HK-2 (cell line): ENCODE measurements at regions not wholly inside any gene's neighbourhood (a gene's known extent, or its start where the extent isn't known, plus 50 kb on each side); places are given as distances from the start of the nearest gene placed in this dataset.
"Not testable (repeated sequence)": the region's sequence is repeated elsewhere in the genome, so short reads cannot be mapped to it uniquely, and the experiment has no call there.

Experiments
- DNase-seq: peaks from one replicate; pipeline ENCODE4 v3.0.0-alpha.2; 2018; ENCODE audit not compliant: unreplicated experiment

DNA sequence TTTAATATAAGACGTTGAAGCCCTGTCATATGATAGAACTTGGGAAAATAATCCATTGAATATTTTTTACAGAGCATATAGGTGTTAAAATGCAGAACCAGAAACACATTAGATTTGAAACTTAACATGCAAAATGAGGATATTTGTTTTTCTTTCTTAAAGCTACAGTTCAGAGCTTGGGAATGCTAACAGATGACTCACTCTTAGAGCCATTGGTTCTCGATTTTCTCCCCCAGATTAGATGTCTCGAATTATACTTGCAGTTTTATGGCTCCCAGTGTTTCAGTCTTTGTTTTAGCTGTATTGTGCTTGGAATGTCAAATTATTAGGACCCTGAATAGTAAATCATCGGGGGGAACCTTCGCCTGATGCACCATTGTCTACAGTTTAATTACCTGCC, 575.7 kb upstream of the ZP4 start:
- DNase-seq = no peak

DNA sequence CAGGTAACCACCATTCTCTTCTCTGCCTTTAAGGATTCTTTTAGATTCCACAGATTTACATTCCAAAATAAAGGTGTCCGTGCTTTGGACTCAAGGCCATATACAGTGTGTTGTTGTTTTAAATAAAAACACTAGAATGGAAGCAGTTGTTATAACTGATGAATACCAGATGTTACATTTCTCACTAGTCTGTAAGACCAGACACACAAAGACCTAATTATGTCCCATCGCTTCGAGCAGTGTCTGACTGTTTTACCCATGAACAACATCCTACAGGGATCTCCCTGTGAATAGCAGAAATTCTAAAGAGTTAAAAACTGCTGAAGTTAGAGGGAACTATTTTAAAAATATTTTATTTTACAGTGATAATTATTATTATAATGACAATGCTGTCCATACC, 574.7 kb upstream of the ZP4 start:
- DNase-seq = no peak

DNA sequence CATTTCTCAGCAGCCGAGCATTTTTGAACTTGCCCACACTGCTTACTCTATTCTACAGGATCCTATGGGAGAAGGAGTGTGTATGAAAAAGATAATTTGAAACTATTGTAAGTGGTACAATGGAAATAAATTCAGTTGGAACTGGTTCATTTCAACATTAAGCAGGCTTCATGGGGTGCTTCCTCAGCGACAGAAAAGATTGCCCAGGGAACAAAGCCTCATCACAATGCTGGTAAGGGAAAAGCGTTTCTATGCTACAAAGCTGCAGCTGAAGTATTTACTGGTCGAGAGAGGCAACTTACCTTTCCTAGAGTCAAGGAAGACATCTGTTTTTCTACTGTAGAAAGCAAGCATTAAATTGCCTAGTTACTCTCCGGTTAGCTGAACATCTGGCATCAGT, 568.2 kb upstream of the ZP4 start:
- no peak for DNase-seq

DNA sequence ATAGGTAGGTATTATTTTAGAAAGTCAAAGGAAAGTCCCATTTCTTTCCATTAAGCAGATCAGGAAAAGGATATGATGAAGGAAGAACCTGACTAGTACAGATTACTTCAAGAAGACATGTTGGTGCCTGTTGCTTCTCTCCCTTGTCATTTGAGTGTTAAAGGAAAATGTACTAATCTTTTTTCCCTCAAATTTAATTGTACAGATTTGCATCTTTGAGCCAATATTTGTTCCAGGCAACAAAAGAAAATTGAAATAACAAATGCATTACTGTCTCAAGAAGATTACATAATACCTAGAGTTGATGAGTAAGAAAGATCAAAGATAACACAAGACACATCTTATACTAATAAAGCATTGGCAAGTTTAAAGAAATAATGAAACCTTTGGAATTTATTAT, 566.9 kb upstream of the ZP4 start:
- no peak for DNase-seq

DNA sequence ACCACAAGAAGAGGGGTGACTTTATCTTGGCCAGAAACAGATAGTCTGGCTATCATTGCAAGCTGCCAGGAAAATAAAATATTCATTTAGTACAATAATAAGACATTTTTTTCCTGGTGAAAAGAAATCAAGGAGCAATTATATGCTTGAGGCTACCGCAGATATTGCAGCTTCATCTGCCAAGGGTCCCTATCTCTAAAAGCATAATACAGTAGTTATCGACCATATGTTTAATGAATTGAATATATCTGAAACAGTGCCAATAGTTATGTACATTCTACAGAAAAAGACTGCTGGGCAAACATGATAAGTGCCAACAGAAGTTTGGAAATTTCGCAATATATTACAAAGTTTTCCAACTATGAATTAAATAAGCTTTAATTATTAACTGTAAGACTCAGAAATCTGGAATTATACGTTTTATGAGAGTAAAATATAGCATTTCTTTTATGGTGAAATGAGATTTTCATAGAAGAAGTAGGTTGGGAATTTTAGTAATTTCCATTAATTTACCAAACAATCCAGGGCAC, 561.1 kb upstream of the ZP4 start:
- DNase-seq = no peak

DNA sequence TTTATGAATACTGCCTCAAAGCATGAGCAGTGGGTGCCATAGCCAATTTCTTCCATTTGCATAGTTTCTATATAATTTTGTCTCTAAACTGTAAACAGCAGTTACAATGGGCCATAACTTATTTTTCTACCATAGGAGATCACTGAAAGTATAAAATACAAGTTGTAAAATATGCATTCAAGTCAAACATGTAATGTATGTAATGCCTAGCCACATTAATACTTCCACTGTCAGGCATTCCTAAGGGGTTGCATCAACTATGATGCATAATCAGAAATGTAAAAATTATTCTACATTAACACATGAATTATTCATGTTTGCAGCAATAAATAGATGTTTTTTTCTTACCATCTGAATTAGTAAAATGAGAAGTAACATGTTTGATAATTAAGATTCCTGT, 560.3 kb upstream of the ZP4 start:
- DNase-seq = no peak

DNA sequence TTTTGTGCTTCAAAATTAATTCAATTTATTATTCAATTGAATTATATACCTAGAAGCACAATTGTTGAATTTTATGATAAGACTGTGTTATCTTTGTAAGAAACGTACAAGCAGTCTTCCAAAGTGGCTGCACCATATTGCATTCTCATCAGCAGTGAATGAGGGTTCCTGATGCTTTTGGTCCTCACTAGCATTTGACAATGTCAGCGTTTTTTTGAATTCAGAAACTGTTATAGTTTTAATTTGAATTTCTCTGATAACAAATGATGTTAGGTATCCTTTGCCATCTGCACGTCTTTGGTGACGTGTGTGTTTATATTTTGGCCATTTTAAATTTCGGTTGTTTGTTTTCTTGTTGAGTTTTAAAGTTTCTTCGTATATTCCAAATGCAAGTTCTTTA, 553.0 kb upstream of the ZP4 start:
- no peak for DNase-seq

DNA sequence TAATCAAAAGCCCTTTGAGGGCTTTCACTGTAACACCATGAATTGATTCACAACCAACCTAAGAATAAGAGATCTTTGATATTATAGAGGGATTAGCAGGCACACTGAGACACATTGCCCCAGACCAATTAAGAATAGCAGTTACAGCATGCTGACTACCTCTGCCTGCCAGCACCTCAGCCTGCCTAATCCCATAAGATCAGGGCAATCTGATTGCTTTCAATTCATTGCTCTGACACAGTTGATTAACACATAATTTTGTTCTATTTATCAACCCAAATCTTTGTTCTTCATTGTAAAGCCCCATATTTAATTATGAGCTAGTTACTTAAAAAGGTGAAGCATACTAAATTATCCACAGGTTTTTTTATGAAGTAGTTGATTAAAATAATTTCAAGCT, 548.8 kb upstream of the ZP4 start:
- DNase-seq = no peak

DNA sequence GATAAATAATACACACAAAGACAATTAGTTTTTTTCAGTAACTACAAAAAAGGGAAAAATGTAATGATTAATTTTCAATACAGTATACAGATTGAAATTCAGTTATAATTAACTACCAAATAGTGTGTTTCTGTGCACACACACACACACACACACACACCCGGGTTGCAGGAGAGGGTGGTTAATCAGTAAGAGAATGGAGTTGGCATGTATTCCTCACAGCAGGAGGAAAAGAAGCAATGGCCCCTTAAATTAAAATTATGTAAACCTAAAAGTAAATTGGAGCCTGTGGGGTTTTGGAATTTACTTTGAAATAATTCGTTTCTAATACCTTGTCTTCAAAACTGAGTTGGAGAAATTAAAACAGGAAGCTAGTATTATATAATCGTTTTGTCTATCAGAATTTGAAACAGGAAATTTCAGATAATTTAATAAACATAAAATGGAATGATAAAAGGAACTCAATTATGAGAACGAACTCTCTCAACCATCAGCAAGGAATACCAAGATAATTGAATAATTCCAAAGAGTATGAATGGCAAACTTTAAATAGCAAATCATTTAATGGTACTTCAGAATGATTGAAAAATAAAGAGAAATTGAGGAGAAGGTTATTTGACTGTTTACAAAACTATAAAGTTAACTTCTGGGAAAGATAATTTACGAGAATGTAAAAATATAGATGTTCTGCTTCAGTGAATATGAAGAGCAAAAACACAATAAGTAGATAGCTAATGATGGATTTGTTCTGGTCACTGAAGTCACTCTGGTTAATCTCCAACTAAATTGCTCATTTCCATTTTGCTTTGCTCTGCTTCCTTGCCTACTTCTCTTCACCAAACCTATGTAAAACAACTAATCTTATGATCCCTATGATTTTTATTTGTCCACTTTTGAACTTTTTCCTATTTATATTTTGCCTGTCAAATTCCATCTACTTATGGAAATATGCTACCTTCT, 547.9 kb upstream of the ZP4 start:
- peak; percentile 34 for DNase-seq

DNA sequence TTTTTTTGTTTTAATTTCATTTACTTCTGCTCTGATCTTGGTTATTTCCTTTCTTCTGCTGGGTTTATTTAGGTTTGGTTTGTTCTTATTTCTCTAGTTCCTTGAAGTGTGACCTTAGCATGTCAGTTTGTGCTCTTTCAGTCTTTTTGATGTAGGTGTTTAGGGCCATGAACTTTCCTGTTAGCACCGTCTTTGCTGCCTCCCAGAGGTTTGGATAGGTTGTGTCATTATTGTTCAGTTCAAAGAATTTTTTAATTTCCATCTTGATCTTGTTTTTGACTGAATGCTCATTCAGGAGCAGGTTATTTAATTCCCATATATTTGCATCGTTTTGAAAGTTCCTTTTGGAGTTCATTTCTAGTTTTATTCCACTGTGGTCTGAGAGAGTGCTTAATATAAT, 539.0 kb upstream of the ZP4 start:
- DNase-seq = not testable (repeated sequence)

DNA sequence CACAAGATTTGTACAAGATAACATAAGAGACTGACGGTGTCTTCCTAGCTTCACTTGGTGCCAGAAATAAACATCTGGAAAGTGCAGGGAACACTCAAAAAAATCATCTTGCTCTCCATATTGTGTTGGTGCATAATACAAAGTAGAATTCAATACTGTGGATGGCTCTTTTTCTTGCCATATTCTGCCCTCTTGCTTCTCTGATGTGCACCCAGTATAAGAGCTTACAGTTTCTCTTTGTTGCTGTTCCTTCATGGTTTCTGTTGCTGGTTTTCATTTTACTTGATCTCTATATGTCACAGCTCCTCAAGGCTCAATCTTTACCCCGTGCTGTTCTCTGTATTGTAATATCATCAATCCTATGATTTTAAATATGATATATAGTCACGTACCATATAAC, 528.5 kb upstream of the ZP4 start:
- no peak for DNase-seq

DNA sequence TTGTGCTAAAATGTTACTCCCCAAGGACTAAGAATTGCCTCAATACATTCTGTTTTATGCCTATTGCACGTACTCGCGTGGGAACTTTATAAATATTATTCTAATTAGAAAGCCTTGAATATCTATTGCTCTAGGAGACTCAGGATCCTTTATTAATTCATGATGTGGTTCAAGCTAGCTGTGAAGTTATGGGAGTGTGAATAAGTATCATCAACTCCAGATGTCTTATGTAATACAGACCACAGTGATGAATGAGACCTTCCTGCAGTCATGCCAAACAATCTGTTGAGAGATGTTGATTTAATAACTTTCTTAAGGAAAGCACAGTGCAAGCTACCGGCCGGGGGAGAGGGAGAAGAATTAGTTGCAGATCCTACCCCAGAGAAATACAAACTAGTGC, 519.2 kb upstream of the ZP4 start:
- no peak for DNase-seq

DNA sequence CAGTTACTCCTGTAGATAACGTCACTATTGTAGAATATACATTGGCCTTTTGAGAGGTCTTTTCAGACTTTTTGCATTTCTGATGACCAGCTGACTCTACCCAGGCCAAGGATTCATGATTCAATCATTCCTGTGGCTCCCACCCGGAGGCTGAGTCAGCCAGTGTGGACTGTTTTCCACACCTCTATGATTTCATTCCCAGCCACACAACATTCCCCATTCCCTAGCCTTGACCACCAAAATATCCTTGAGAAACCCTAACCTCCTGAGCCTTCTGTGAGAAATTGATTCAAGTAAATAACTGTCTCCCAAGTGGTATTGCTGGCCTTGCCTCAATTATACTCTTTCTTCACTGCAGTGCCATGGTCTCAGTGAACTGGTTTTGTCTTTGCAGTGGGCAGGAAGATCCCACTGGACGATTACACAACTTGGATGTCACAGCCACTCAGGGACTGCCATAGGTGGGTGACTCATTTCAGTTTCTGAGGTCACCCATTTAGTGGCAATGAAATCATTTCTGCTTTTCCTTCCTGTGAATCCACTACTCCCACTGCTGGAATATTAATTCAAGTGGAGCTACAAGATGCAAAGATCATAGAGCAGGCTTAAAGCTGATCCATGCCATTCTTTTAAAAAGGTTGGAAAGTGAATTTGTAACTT, 518.6 kb upstream of the ZP4 start:
- DNase-seq = peak; percentile 88

DNA sequence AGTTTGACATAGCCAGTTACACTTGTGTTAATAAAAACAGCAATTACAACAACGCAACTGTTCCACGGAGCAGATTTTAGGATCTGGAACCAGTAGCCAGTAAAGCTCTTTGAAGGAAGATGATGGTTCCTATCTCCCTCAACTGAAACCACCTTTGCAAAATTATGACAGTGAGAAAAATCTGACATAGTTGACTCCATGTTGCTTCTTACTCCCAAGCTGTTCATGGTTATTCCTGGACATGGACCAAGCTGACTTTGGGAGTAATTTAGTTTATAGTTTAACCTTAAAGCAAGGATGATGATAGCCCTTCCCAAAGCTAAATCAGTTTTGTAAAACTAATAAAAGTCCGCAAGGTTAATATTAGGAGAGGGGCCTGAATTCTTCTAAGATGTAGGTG, 518.0 kb upstream of the ZP4 start:
- peak; percentile 11 for DNase-seq

DNA sequence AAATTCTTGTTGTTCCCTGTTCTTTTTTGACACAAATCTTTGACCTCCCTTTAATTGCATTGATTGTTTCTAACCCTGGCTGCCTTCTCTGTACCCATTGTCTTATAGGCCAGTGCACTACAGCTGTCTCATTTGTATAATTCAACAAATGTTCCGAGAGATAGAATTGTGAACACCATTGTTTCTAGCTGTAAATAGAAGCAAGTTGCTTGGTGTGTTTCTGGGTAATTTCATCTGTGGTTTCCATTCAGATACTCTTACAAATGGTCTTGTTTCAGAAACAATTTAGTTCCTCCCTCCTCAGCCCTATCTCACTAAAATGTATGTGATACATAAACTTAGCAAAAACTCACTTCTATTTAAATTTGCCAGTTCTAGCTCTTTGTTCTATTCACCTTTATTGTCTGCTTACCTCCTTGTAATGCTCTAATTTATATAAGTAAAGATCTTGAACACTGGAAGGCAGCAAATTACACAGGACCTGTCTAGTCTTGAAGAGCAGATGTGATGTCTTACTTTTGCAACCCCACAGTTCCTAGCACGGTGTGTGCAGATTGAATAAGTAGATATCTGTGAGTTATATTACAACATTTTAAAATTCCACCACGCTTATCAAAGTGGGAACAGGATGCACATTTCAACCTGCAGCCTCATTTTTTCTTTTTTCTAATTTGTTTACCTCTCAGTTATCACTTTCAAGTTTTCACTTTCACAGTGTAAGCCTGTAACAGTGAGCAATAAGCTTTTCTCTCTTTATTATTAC, 515.6 kb upstream of the ZP4 start:
- DNase-seq = no peak

DNA sequence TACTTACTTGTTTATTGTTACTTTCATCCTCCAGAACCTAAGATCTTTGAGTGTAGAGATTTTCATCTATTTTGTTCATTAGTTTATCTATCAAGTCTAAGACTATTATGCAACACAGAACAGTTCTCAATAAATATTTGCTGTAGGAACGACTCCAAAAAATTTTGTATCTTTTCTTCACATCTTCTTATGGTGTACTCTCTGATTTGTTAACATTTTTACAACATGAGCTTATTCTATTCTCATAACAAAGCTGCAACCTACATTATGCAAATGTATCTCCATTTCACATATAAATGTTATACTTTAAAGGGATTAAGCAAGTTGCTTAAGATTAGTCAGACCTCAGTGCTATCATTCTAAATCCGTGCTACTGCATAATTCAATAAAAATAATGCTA, 514.2 kb upstream of the ZP4 start:
- no peak for DNase-seq

DNA sequence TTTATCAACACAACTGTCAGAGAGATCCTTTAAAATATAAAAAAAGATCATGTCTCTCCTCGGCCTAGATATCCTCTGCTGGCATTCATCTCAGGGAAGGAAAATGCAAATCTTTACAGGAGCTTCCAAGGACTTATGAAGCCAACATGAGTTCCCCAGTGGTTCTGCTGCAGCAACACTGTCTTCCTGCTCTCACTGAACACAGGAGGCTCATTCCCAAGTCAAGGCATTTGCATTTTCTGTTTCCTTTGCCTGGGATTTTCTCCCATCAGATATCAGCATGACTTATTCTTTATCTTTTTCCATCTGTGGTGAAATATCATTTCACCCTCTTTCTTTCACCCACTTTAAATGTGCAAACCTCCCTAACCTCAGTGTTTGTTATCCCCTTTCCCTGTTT, 513.8 kb upstream of the ZP4 start:
- no peak for DNase-seq

DNA sequence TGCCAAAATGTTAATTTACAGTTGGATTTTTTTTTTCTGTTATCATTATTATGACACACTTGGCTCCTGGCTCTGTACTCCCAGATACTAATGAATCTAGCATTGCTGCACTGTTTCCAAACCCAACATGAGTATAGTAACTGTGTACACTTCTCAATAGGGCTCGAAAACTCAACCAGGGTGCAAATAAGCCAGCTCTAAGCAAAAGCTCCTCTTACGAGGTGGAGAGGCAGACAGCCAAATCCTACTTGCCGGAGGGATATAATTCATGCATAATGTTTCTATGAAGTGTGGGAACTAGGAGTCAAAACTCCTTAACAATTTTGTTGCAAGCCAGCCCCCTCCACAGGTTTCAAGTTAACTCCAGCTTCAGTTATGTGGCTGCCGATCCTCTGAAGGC, 510.4 kb upstream of the ZP4 start:
- no peak for DNase-seq

DNA sequence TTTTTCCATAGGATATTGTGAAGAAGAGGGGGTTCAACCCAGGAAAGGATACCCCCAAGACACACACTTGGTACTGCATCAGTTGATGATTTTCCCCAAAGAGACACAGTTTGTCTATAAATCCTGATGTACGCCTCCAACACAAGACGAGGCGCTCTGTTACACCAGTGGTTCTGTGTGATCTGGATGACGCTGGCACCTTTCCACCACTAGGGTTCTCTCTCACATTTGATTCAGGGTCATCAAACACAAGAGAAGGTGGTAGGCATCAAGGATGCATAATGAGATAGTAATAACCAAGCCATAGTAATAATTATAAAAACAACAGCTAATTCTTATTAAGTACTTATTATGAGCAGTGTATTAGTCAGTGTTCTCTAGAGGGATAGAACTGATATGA, 508.8 kb upstream of the ZP4 start:
- no peak for DNase-seq

DNA sequence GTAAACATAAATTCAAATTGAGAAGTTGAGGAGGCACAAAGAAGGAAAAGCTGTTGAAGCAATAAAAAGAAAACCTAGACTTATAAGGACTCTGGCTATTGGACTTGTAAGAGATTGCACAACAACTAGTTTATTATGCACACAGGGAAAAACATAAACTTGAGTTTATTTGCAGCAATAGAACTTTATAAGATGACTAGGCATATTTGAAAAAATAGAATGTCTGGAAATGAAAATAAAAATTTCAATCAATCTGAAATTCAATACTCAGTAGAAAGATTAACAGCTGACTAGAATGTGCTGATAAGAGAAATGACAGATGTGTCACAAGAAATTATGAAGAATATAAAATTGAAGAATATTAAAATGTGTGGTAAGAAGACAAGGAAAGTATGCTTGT, 505.4 kb upstream of the ZP4 start:
- no peak for DNase-seq

DNA sequence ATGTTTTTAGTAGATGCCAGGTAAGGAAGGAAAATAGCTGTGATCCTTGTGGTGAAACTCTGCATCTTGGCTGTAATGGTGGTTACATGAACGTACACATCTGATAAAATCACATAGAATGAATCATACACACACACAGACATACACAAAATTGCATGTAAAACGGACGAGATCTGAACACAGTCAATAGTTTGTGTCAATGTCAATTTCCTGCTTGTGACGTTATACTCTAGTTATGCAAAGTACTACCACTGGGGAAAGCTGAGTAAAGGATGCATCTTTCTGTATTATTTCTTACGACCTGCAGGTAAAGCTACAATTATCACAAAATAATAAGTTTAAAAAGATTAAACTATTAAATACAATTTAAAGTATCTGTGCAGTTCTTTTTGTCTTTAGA, 493.7 kb upstream of the ZP4 start:
- DNase-seq = no peak

DNA sequence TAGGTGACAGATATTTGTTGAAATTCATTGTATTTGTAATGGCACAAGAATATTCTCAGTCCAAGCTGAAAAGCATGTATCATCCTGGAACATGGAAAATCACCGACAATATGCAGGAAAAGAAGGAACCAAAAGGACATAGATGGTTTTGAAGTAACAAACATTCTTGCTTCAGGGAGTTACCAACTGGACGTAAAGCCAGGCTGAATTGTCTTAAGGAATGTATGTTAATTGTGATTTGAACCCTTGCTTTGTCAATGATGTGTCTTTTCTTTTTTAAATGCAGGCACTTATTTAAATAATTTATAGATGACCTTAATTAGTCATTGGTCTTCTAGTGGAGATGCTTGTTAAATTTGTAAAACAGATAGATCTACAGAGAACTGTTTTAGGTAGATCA, 489.4 kb upstream of the ZP4 start:
- no peak for DNase-seq
